ENCODE measurements at regions not wholly inside any gene's neighbourhood (a gene's known extent, or its start where the extent isn't known, plus 50 kb on each side); places are given as distances from the start of the nearest gene placed in this dataset.
"Not testable (repeated sequence)": the region's sequence is repeated elsewhere in the genome, so short reads cannot be mapped to it uniquely, and the experiment has no call there.

GRCh38 chr2:48043131-48043700 is 136.9 kb upstream of the FBXO11 start:
- DNase-seq (ENCODE audit: low read depth in 2 of 3, low spot score in 1 of 3): no peak

DNA sequence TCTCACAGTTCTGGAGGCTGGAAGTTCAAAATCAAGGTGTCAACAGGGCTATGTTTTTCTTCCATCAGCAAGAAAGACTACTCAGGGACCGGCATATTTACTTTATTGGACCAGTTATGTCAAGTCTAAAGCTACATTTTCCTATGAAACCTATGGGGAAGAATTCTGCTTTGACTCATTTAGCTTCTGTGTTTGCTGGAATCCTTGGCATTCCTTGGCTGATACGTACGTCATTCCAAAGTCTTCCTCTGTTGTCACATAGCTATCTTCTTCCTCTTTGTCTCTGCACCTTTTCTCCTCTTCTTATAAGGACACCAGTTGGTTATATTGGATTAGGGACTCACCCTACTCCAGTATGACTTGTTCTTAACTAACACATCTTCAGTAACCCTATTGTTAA is 137.4 kb upstream of the FBXO11 start:
- no peak for DNase-seq (ENCODE audit: low read depth in 2 of 3, low spot score in 1 of 3)

GRCh38 chr2:48045613-48046012 is 139.3 kb upstream of the FBXO11 start:
- no peak for DNase-seq (ENCODE audit: low read depth in 2 of 3, low spot score in 1 of 3)

GRCh38 chr2:48048476-48049171 is 142.3 kb upstream of the FBXO11 start:
- DNase-seq (ENCODE audit: low read depth in 2 of 3, low spot score in 1 of 3): no peak

- no peak for DNase-seq (ENCODE audit: low read depth in 2 of 3, low spot score in 1 of 3)
Observed at GRCh38 chr2:48049371-48049770, 143.1 kb upstream of the FBXO11 start.

- DNase-seq (ENCODE audit: low read depth in 2 of 3, low spot score in 1 of 3): no peak
Observed at GRCh38 chr2:48050711-48051110, 144.4 kb upstream of the FBXO11 start.

GRCh38 chr2:48059975-48060374 is 153.7 kb upstream of the FBXO11 start:
- DNase-seq (ENCODE audit: low read depth in 2 of 3, low spot score in 1 of 3): no peak

- not testable (repeated sequence) for DNase-seq (ENCODE audit: low read depth in 2 of 3, low spot score in 1 of 3)
Observed at GRCh38 chr2:48061656-48062055, 155.4 kb upstream of the FBXO11 start.

- DNase-seq (ENCODE audit: low read depth in 2 of 3, low spot score in 1 of 3): no peak
Observed at GRCh38 chr2:48065096-48065495, 158.8 kb upstream of the FBXO11 start.

DNA sequence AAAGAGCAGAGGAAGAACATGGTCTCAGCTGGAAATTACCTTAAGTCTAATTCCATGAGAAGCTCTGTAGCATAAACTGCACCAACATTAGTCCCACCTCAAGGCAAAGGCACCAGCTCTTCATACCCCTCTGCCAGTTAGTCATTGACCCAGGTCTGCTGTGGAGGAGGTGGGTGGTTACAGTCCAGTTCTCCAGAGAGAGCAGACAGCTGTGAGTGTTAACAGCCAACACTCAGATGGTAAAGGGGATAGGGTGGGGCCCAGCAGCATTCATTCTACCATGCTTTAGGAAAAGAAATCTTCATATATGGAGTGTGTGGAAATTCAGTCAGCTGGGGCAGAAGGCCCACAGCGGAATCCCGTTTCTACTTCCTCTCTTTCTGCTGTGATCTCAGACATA is 159.7 kb upstream of the FBXO11 start:
- DNase-seq (ENCODE audit: low read depth in 2 of 3, low spot score in 1 of 3): no peak

GRCh38 chr2:48069769-48070168 is 163.5 kb upstream of the FBXO11 start:
- DNase-seq (ENCODE audit: low read depth in 2 of 3, low spot score in 1 of 3): no peak

DNA sequence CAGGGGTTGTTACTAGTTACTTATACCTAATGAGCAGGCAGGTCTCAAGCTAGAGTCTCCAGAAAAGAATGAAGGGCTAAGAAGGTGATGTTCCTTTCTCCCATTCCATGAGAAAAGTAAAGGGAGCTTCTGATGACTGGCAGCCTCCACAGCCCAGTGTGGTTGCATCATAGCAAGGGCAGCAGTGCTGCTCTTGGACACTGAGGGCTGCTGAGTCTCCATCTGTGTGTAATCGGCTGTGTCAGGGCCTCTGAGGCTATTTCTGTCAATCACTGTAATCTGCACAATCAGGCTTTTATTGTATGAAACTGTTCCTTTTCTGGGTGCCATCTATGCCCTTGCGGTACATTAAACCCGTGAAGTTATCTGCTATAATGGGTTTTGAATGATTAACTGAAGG is 164.1 kb upstream of the FBXO11 start:
- DNase-seq (ENCODE audit: low read depth in 2 of 3, low spot score in 1 of 3): no peak

DNA sequence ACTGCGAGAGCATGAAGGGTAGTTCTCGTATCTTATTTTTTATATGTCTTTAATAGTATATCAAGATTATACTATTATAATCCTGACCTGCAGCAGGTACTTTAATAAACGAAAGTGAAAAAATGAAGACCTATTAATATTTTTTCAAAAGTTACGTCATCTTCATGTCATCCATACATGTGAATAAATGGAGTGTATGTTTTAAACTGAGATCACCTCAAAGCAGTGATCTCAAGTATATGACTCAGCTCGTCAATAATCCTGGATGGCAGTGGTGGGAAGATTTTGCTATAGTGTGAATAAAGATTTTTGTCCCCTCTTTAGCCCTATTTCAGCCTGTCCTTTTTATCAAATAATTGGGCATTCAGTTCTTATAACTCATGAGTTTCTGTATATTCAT is 166.3 kb upstream of the FBXO11 start:
- no peak for DNase-seq (ENCODE audit: low read depth in 2 of 3, low spot score in 1 of 3)

DNA sequence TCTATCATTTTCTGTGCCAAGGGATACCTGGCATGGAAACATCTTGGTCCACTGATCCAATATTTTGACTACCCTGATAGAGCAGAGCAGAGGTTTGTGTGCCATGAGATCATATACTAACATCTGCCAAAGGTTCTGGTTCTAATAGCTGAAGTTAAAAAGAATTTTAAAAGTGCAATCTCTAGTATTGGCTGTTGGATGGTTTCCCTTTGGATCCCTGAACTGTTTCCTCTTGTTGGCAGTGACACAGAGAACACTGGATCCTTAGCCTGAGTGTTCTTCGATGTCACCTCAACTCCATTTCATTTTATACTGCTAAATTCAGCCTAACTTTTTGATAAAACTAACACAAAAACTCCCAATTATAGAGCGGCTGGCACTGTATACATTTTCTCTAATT is 169.3 kb upstream of the FBXO11 start:
- no peak for DNase-seq (ENCODE audit: low read depth in 2 of 3, low spot score in 1 of 3)

DNA sequence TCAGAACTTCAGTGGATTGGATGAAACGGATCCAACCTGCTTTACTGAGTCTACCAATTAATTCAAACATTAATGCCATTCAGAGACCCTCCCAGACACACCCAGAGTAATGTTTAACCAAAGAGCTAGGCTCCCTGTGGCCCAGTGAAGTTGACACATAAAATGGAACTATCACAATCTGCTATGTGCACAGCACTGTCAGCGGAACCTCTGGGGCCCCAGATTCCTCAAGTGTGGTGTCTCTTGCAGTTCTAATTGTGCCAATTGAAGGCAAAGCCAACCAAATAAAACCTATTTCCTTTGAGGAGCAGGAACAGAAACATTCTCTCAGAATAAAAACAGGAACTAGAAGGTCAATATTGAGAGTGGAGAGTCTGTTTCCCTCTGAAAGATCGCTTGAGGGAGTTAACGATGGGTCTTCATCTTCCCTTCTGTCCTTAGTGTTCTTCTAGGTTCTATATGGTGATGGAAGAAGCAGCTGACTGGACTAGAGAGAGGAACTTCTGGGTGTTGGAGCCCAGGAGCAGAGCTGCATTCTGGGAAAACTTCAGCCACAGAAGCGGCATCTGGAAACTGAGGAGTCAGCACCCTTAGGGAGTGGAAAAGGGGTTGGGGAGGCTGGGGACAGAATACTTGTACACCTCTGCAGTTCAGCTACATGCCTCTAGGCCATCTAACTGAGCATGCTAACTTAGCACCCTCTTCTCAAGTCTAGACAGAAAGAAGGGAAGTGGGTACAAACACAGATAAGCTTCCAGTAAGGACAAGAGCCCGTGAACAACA is 174.4 kb upstream of the FBXO11 start:
- DNase-seq (ENCODE audit: low read depth in 2 of 3, low spot score in 1 of 3): no peak

DNA sequence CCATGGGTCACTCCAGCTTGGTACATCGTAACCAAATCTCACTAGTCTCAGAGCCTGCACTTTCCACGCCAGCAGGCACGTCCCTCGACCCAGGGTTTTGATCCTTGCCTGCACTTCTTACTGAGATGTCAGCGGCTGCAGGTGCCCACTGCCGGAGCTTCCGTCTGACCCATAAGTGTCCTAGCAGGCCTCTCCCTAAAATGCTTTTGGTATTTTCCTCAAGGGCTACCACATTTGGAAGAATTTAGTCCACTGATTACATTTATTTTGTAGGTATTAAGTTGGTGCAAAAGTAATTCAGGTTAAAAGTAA is 175.0 kb upstream of the FBXO11 start:
- DNase-seq (ENCODE audit: low read depth in 2 of 3, low spot score in 1 of 3): no peak

- DNase-seq (ENCODE audit: low read depth in 2 of 3, low spot score in 1 of 3): no peak
Observed at GRCh38 chr2:48085888-48086287, 179.6 kb upstream of the FBXO11 start.

- no peak for DNase-seq (ENCODE audit: low read depth in 2 of 3, low spot score in 1 of 3)
Observed at GRCh38 chr2:48088994-48089393, 182.7 kb upstream of the FBXO11 start.

DNA sequence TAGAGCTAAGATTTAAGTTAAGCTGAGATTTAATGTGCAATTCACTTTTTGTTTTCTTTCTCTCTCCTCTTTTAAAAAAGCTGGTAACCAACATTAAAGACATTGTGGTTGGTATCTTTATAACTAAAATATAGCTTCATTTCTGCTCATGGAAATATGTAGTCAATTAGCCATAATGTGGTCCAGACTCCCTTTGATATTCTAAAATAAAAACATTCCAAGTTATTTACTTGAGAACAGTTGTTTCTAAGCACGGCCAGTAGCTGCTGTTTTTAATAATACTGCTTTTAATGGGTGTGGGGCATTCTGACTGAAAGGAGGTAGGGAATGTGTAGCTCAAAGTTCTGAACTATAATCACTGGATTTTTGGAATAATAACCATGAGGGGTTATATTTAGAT is 183.3 kb upstream of the FBXO11 start:
- DNase-seq (ENCODE audit: low read depth in 2 of 3, low spot score in 1 of 3): no peak

- no peak for DNase-seq (ENCODE audit: low read depth in 2 of 3, low spot score in 1 of 3)
Observed at GRCh38 chr2:48092846-48093803, 186.8 kb upstream of the FBXO11 start.

- not testable (repeated sequence) for DNase-seq (ENCODE audit: low read depth in 2 of 3, low spot score in 1 of 3)
Observed at GRCh38 chr2:48096765-48097164, 190.5 kb upstream of the FBXO11 start.

Data from stimulated activated CD4-positive, alpha-beta T cell treated with anti-CD3 and anti-CD28 coated beads, Interleukin-12 subunit alpha, Interleukin-12 subunit beta, amount 100 ng/mL, for 48 hours (primary cell).